ENCODE measurements at regions not wholly inside any gene's neighbourhood (a gene's known extent, or its start where the extent isn't known, plus 50 kb on each side); places are given as distances from the start of the nearest gene placed in this dataset.
"Not testable (repeated sequence)": the region's sequence is repeated elsewhere in the genome, so short reads cannot be mapped to it uniquely, and the experiment has no call there.

- Histone ChIP-seq H3K36me3 (ENCODE audit: control insufficient read depth, insufficient read depth, low read length) (no peaks in the 10 kb centered on the region), H3K27me3 (replicated peaks; ENCODE audit: control insufficient read depth, insufficient read depth, low read length, poor library complexity, severe bottlenecking) (no peaks in the 10 kb centered on the region), H3K9me3 (ENCODE audit: control insufficient read depth, low read length) (no peaks in the 10 kb centered on the region), H3K27ac (ENCODE audit: insufficient read depth, low read length, poor library complexity, severe bottlenecking) (no peak overlapping the region), H3K4me1 (ENCODE audit: control insufficient read depth, insufficient read depth, low read length, poor library complexity, severe bottlenecking) (no peaks in the 10 kb centered on the region), H3K4me3 (ENCODE audit: insufficient read depth, low read depth, low read length, poor library complexity, severe bottlenecking) (no peak overlapping the region)
- no peak for DNase-seq
These were observed 134.6 kb downstream of the ZNF467 start for GRCh38 chr7:149638566-149639320.

- Histone ChIP-seq H3K9me3 (ENCODE audit: control insufficient read depth, low read length) (no peaks in the 10 kb centered on the region), H3K4me1 (ENCODE audit: control insufficient read depth, insufficient read depth, low read length, poor library complexity, severe bottlenecking) (no peaks in the 10 kb centered on the region), H3K4me3 (ENCODE audit: insufficient read depth, low read depth, low read length, poor library complexity, severe bottlenecking) (no peak overlapping the region), H3K27ac (ENCODE audit: insufficient read depth, low read length, poor library complexity, severe bottlenecking) (no peak overlapping the region), H3K36me3 (ENCODE audit: control insufficient read depth, insufficient read depth, low read length) (no peaks in the 10 kb centered on the region), H3K27me3 (replicated peaks; ENCODE audit: control insufficient read depth, insufficient read depth, low read length, poor library complexity, severe bottlenecking) (no peaks in the 10 kb centered on the region)
- no peak for DNase-seq
These were observed 135.3 kb downstream of the ZNF467 start for GRCh38 chr7:149637911-149638565.

GRCh38 chr7:149635561-149636329 is 137.6 kb downstream of the ZNF467 start:
- Histone ChIP-seq H3K27me3 (replicated peaks; ENCODE audit: control insufficient read depth, insufficient read depth, low read length, poor library complexity, severe bottlenecking) (no peaks in the 10 kb centered on the region), H3K4me1 (ENCODE audit: control insufficient read depth, insufficient read depth, low read length, poor library complexity, severe bottlenecking) (no peaks in the 10 kb centered on the region), H3K36me3 (ENCODE audit: control insufficient read depth, insufficient read depth, low read length) (no peaks in the 10 kb centered on the region), H3K4me3 (ENCODE audit: insufficient read depth, low read depth, low read length, poor library complexity, severe bottlenecking) (no peak overlapping the region), H3K9me3 (ENCODE audit: control insufficient read depth, low read length) (no peaks in the 10 kb centered on the region), H3K27ac (ENCODE audit: insufficient read depth, low read length, poor library complexity, severe bottlenecking) (no peak overlapping the region)
- no peak for DNase-seq

- Histone ChIP-seq H3K27ac (ENCODE audit: insufficient read depth, low read length, poor library complexity, severe bottlenecking) (no peak overlapping the region), H3K9me3 (ENCODE audit: control insufficient read depth, low read length) (no peaks in the 10 kb centered on the region), H3K27me3 (replicated peaks; ENCODE audit: control insufficient read depth, insufficient read depth, low read length, poor library complexity, severe bottlenecking) (no peaks in the 10 kb centered on the region), H3K4me1 (ENCODE audit: control insufficient read depth, insufficient read depth, low read length, poor library complexity, severe bottlenecking) (no peaks in the 10 kb centered on the region), H3K4me3 (ENCODE audit: insufficient read depth, low read depth, low read length, poor library complexity, severe bottlenecking) (no peak overlapping the region), H3K36me3 (ENCODE audit: control insufficient read depth, insufficient read depth, low read length) (no peaks in the 10 kb centered on the region)
- DNase-seq: no peak
These were observed 136.7 kb upstream of the ZNF746 start for GRCh38 chr7:149633976-149634945.

- not testable (repeated sequence) for H3K36me3 ChIP-seq (ENCODE audit: control insufficient read depth, insufficient read depth, low read length); H3K4me1 ChIP-seq (ENCODE audit: control insufficient read depth, insufficient read depth, low read length, poor library complexity, severe bottlenecking); H3K4me3 ChIP-seq (ENCODE audit: insufficient read depth, low read depth, low read length, poor library complexity, severe bottlenecking); H3K9me3 ChIP-seq (ENCODE audit: control insufficient read depth, low read length); H3K27me3 ChIP-seq (replicated peaks; ENCODE audit: control insufficient read depth, insufficient read depth, low read length, poor library complexity, severe bottlenecking); H3K27ac ChIP-seq (ENCODE audit: insufficient read depth, low read length, poor library complexity, severe bottlenecking); DNase-seq
These were observed 130.9 kb upstream of the ZNF746 start for GRCh38 chr7:149628361-149629149.

- DNase-seq: no peak
- Histone ChIP-seq H3K4me1 (ENCODE audit: control insufficient read depth, insufficient read depth, low read length, poor library complexity, severe bottlenecking) (peaks cover 14% of the 10 kb centered on the region), H3K4me3 (ENCODE audit: insufficient read depth, low read depth, low read length, poor library complexity, severe bottlenecking) (no peak overlapping the region), H3K27ac (ENCODE audit: insufficient read depth, low read length, poor library complexity, severe bottlenecking) (no peak overlapping the region), H3K9me3 (ENCODE audit: control insufficient read depth, low read length) (no peaks in the 10 kb centered on the region), H3K36me3 (ENCODE audit: control insufficient read depth, insufficient read depth, low read length) (no peaks in the 10 kb centered on the region), H3K27me3 (replicated peaks; ENCODE audit: control insufficient read depth, insufficient read depth, low read length, poor library complexity, severe bottlenecking) (no peaks in the 10 kb centered on the region)
These were observed 130.3 kb upstream of the ZNF746 start for GRCh38 chr7:149627911-149628310.

GRCh38 chr7:149626972-149627371 is 129.4 kb upstream of the ZNF746 start:
- H3K27me3 ChIP-seq (replicated peaks; ENCODE audit: control insufficient read depth, insufficient read depth, low read length, poor library complexity, severe bottlenecking): no peaks in the 10 kb centered on the region
- H3K4me3 ChIP-seq (ENCODE audit: insufficient read depth, low read depth, low read length, poor library complexity, severe bottlenecking): no peak overlapping the region
- peaks cover 23% of the 10 kb centered on the region for H3K4me1 ChIP-seq (ENCODE audit: control insufficient read depth, insufficient read depth, low read length, poor library complexity, severe bottlenecking)
- H3K36me3 ChIP-seq (ENCODE audit: control insufficient read depth, insufficient read depth, low read length): no peaks in the 10 kb centered on the region
- H3K9me3 ChIP-seq (ENCODE audit: control insufficient read depth, low read length): no peaks in the 10 kb centered on the region
- H3K27ac ChIP-seq (ENCODE audit: insufficient read depth, low read length, poor library complexity, severe bottlenecking): no peak overlapping the region
- no peak for DNase-seq

GRCh38 chr7:149625947-149626392 is 128.4 kb upstream of the ZNF746 start:
- H3K4me1 ChIP-seq (ENCODE audit: control insufficient read depth, insufficient read depth, low read length, poor library complexity, severe bottlenecking): peaks cover 26% of the 10 kb centered on the region
- no peak overlapping the region for H3K27ac ChIP-seq (ENCODE audit: insufficient read depth, low read length, poor library complexity, severe bottlenecking)
- H3K27me3 ChIP-seq (replicated peaks; ENCODE audit: control insufficient read depth, insufficient read depth, low read length, poor library complexity, severe bottlenecking): no peaks in the 10 kb centered on the region
- no peaks in the 10 kb centered on the region for H3K36me3 ChIP-seq (ENCODE audit: control insufficient read depth, insufficient read depth, low read length)
- no peak overlapping the region for H3K4me3 ChIP-seq (ENCODE audit: insufficient read depth, low read depth, low read length, poor library complexity, severe bottlenecking)
- no peaks in the 10 kb centered on the region for H3K9me3 ChIP-seq (ENCODE audit: control insufficient read depth, low read length)
- no peak for DNase-seq
